GM18505 (cell line): ENCODE measurements at regions not wholly inside any gene's neighbourhood (a gene's known extent, or its start where the extent isn't known, plus 50 kb on each side); places are given as distances from the start of the nearest gene placed in this dataset.

Source experiments
- ATAC-seq: cut with Tn5 transposase; IDR thresholded peaks from one replicate; pipeline ENCODE4 v1.9.1; 2021; ENCODE audit not compliant: unreplicated experiment
- POLR2A ChIP-seq: IDR thresholded peaks from 4 replicates; pipeline ENCODE4 v1.6.1; 2011; ENCODE audit warnings: borderline replicate concordance; ENCODE audit not compliant: insufficient read depth, insufficient read length; ENCODE audit errors: extremely low read depth

GRCh38 chr5:124671193-124671592, 75.2 kb downstream of the ZNF608 start:
- ATAC-seq: no peak
- TF ChIP-seq POLR2A: no peak

GRCh38 chr5:124670722-124671184, 75.7 kb downstream of the ZNF608 start:
- no peak for ATAC-seq
- TF ChIP-seq POLR2A: no peak

- TF ChIP-seq POLR2A: no peak
- ATAC-seq: no peak
Measured at GRCh38 chr5:124669956-124670721, 76.3 kb downstream of the ZNF608 start.

GRCh38 chr5:124669300-124669648, 77.2 kb downstream of the ZNF608 start:
- TF ChIP-seq POLR2A: no peak
- no peak for ATAC-seq

GRCh38 chr5:124668353-124669299, 77.8 kb downstream of the ZNF608 start:
- ATAC-seq: no peak
- no peak for TF ChIP-seq POLR2A

- no peak for TF ChIP-seq POLR2A
- ATAC-seq: no peak
Measured at GRCh38 chr5:124665625-124666024, 80.8 kb downstream of the ZNF608 start.

- no peak for ATAC-seq
- no peak for TF ChIP-seq POLR2A
Measured at GRCh38 chr5:124665035-124665434, 81.4 kb downstream of the ZNF608 start.

- no peak for ATAC-seq
- TF ChIP-seq POLR2A: no peak
Measured at GRCh38 chr5:124664287-124664686, 82.2 kb downstream of the ZNF608 start.

GRCh38 chr5:124663101-124663506, 83.3 kb downstream of the ZNF608 start:
- no peak for TF ChIP-seq POLR2A

GRCh38 chr5:124662181-124662781, 84.2 kb downstream of the ZNF608 start:
- no peak for ATAC-seq

More at GRCh38 chr5:124663101-124663506, 83.3 kb downstream of the ZNF608 start:
- ATAC-seq: no peak

GRCh38 chr5:124661317-124662141, 84.9 kb downstream of the ZNF608 start:
- no peak for TF ChIP-seq POLR2A

More at GRCh38 chr5:124662181-124662781, 84.2 kb downstream of the ZNF608 start:
- no peak for TF ChIP-seq POLR2A

More at GRCh38 chr5:124661317-124662141, 84.9 kb downstream of the ZNF608 start:
- ATAC-seq: no peak
